Bone marrow (tissue), 2 donors: ENCODE measurements at regions not wholly inside any gene's neighbourhood (a gene's known extent, or its start where the extent isn't known, plus 50 kb on each side); places are given as distances from the start of the nearest gene placed in this dataset.
"Not testable (repeated sequence)": the region's sequence is repeated elsewhere in the genome, so short reads cannot be mapped to it uniquely, and the experiment has no call there.

ENCODE experiments used
- DNase-seq, 2 donors: peaks; one replicate each; lab custom pipeline; 2025; lab: John Stamatoyannopoulos, UW

GRCh38 chr13:53285896-53286430 lies 257.4 kb downstream of the OLFM4 start:
- DNase-seq: no peak

GRCh38 chr13:53298396-53298795 lies 269.8 kb downstream of the OLFM4 start:
- DNase-seq: no peak

- no peak for DNase-seq
Measured at GRCh38 chr13:53301449-53301848, 272.8 kb downstream of the OLFM4 start.

- not testable (repeated sequence) for DNase-seq
Measured at GRCh38 chr13:53305419-53305818, 276.8 kb downstream of the OLFM4 start.

- no peak for DNase-seq
Measured at GRCh38 chr13:53310786-53311185, 282.2 kb downstream of the OLFM4 start.

- DNase-seq: no peak
Measured at GRCh38 chr13:53311561-53311960, 282.9 kb downstream of the OLFM4 start.

- DNase-seq: no peak
Measured at GRCh38 chr13:53321296-53321801, 292.7 kb downstream of the OLFM4 start.

- no peak for DNase-seq
Measured at GRCh38 chr13:53324656-53325055, 296.0 kb downstream of the OLFM4 start.

GRCh38 chr13:53326716-53327115 lies 298.1 kb downstream of the OLFM4 start:
- DNase-seq: no peak

- no peak for DNase-seq
Measured at GRCh38 chr13:53327680-53328315, 299.2 kb downstream of the OLFM4 start.

- no peak for DNase-seq
Measured at GRCh38 chr13:53336441-53337160, 308.0 kb downstream of the OLFM4 start.

GRCh38 chr13:53338760-53339159 lies 310.1 kb downstream of the OLFM4 start:
- no peak for DNase-seq

GRCh38 chr13:53340505-53341143 lies 312.0 kb downstream of the OLFM4 start:
- DNase-seq: no peak

GRCh38 chr13:53341144-53341510 lies 312.5 kb downstream of the OLFM4 start:
- no peak for DNase-seq

- DNase-seq: no peak
Measured at GRCh38 chr13:53342623-53343360, 314.2 kb downstream of the OLFM4 start.

- DNase-seq: no peak
Measured at GRCh38 chr13:53343361-53343744, 314.7 kb downstream of the OLFM4 start.

GRCh38 chr13:53351021-53351420 lies 322.4 kb downstream of the OLFM4 start:
- no peak for DNase-seq

GRCh38 chr13:53357582-53357981 lies 329.0 kb downstream of the OLFM4 start:
- DNase-seq: no peak

GRCh38 chr13:53368948-53369347 lies 340.3 kb downstream of the OLFM4 start:
- no peak for DNase-seq

- DNase-seq: no peak
Measured at GRCh38 chr13:53379485-53379884, 350.9 kb downstream of the OLFM4 start.

- no peak for DNase-seq
Measured at GRCh38 chr13:53382008-53382407, 353.4 kb downstream of the OLFM4 start.

- no peak for DNase-seq
Measured at GRCh38 chr13:53398051-53398450, 369.4 kb downstream of the OLFM4 start.
